Activated CD8-positive, alpha-beta memory T cell treated with anti-CD3 and anti-CD28 coated beads, Interleukin-2, amount 10 ng/mL, durations not matched to agents 7 days and 5 days (primary cell): ENCODE measurements at regions not wholly inside any gene's neighbourhood (a gene's known extent, or its start where the extent isn't known, plus 50 kb on each side); places are given as distances from the start of the nearest gene placed in this dataset.
"Not testable (repeated sequence)": the region's sequence is repeated elsewhere in the genome, so short reads cannot be mapped to it uniquely, and the experiment has no call there.

Experiments
- ATAC-seq: fragments of 150-1000 bp; cut with Tn5 transposase; one replicate; pipeline ENCODE4 v1.10.0; 2021; ENCODE audit warnings: moderate library complexity
- CTCF ChIA-PET: fragments of 350-600 bp; sonication (Branson Sonifier 250); formaldehyde crosslinking; loops from one replicate; lab custom pipeline; 2021; ENCODE audit warnings: antibody characterized with exemption; lab: Charles Lee
- DNase-seq: peaks from one replicate; pipeline ENCODE4 v3.0.0-alpha.2; 2020
- H3K27ac Mint-ChIP-seq: one replicate; pipeline ENCODE4 v1.8.0; 2021; ENCODE audit warnings: mild to moderate bottlenecking, mixed read lengths
- H3K27me3 Mint-ChIP-seq: one replicate; pipeline ENCODE4 v1.8.0; 2021; ENCODE audit warnings: mixed read lengths
- H3K36me3 Mint-ChIP-seq: one replicate; pipeline ENCODE4 v1.8.0; 2021; ENCODE audit warnings: mild to moderate bottlenecking, mixed read lengths
- H3K4me1 Mint-ChIP-seq: one replicate; pipeline ENCODE4 v1.8.0; 2021; ENCODE audit warnings: mixed read lengths
- H3K4me3 Mint-ChIP-seq: one replicate; pipeline ENCODE4 v1.8.0; 2021; ENCODE audit warnings: mild to moderate bottlenecking, moderate library complexity, mixed read lengths
- H3K9me3 Mint-ChIP-seq: one replicate; pipeline ENCODE4 v1.8.0; 2022; ENCODE audit warnings: low read depth, mixed read lengths

DNA sequence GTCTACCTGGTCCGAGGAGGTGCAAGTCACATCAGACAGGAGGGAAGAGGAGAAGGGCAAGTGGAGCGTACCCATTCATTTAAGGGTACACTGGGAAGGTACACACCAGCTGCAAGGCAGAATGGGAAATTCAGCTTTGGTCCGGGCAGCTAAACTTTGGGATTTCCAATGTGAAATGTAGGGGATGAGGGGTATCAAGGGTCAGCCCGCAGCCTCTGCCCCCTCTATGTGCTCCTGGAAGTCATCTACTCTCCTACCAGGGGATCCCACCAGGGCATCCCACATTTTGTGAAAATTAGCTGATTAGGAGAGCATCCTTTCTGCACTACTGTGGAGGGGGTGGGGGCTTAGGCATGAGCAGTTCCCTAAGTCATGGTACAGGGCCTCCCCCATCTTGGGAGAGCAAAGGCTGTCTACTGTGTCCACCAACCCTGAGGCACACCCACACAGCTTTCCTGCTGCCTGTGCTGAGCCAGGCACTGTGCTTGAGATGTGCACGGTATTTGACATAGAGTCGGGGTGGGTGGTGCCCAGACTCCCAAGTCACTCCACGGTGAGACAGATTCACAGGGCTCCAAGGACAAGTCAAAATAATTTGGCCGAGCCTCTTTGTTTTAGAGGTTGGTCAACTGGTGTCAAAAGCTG is 189.1 kb upstream of the SULF2 start:
- H3K36me3 Mint-ChIP-seq, result no peaks in the 10 kb centered on the region
- H3K4me1 Mint-ChIP-seq, result no peaks in the 10 kb centered on the region
- H3K9me3 Mint-ChIP-seq, result no peaks in the 10 kb centered on the region
- ATAC-seq (no peak), DNase-seq (no peak)
- peaks cover 10% of the 10 kb centered on the region for H3K27me3 Mint-ChIP-seq
- H3K4me3 Mint-ChIP-seq, result no peak overlapping the region
- no peak overlapping the region for H3K27ac Mint-ChIP-seq
- CTCF ChIA-PET, result no interaction called here

DNA sequence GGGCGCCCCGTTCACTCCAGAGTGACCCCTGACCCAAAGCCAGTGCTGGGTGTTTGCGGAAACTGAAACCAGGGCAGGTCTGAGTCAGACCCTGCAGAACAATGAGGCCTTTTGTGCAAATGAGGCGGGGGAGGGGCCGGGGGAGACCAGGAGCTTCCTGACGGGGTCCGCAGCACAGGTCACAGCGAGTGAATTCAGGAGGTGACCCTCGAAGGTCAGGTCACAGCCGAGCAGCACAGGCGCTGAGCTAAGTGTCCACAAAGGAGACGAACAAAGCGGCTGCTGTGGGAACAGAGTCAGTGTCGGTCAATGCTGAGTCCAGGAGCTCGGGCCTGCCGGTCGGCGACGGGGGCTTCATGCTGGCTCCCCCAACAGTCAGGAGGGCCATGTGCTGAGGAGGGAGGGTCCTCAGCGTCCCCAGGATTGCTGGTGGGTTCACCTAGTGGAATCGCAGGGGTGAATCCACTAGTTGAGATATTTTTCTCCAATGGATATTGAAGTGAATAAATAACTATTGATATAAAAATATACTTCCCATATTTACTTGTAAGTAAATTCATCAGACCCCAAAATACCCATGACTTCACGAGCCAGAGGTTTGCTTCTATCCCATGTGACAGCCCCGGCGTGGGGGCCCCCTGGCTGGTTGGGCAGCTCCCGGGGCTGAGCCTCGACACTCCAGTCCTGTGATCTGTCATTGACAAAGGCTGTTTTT is 188.4 kb upstream of the SULF2 start:
- no peak overlapping the region for H3K4me3 Mint-ChIP-seq
- H3K36me3 Mint-ChIP-seq, result no peaks in the 10 kb centered on the region
- CTCF ChIA-PET, result no interaction called here
- no peak for ATAC-seq
- H3K27ac Mint-ChIP-seq, result no peak overlapping the region
- peaks cover 6% of the 10 kb centered on the region for H3K27me3 Mint-ChIP-seq
- no peaks in the 10 kb centered on the region for H3K4me1 Mint-ChIP-seq
- no peaks in the 10 kb centered on the region for H3K9me3 Mint-ChIP-seq
- DNase-seq, result no peak

DNA sequence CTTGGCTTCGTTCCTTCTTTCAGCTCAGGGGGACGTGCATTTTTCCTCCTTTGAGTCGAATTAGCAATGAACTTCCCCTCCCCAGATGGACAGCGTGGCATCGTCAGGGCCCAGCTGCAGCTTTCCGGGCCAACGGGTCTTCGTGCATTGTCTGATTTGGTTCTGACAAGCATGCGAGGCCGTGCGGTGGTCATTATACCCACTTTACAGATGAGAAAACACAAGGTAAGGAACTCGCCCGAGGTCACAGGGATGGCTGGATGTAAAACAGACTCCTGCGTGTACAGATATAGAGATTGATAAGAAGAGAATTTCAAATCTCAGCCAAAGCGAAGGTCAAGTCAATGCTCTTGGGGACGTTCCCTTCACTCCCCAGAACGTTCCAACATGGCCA is 187.6 kb upstream of the SULF2 start:
- Mint-ChIP-seq H3K36me3 (no peaks in the 10 kb centered on the region), H3K27me3 (peaks cover 6% of the 10 kb centered on the region), H3K9me3 (no peaks in the 10 kb centered on the region), H3K4me1 (no peaks in the 10 kb centered on the region), H3K27ac (no peak overlapping the region), H3K4me3 (no peak overlapping the region)
- ATAC-seq (no peak), DNase-seq (no peak)
- CTCF ChIA-PET, result no interaction called here

DNA sequence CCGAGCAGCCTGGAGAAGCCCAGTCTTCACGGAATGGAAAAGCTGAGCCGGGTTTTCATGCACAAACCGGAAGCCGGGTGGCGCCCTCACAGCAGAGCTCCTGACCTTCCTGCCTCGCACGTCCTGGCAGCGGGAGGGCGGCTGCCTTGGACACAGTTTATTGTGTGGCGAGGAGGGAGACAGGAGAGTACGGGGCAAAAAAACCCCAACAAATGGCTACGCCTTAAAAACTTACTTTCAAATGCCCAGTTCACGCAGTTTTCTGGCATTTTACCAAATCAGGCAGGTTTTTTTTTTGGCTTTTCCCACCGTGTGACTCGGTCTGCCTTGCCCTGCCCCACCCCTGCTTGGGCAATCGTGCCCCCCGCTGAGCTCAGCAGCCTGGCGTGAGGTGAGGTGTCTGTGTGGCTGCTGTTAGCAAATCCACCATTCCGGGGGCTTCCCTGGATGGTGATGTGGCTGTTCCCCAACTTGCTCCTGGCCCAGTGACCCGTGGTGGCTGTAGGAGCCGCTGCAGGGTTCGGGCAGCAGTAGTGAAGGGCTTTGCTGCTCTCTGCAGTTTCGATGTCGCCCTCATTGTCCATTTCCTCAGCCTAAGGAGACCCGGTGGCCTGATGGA is 187.1 kb upstream of the SULF2 start:
- H3K27me3 Mint-ChIP-seq, H3K9me3 Mint-ChIP-seq, H3K27ac Mint-ChIP-seq, DNase-seq, H3K4me1 Mint-ChIP-seq, H3K36me3 Mint-ChIP-seq, H3K4me3 Mint-ChIP-seq, CTCF ChIA-PET, ATAC-seq: not testable (repeated sequence)

DNA sequence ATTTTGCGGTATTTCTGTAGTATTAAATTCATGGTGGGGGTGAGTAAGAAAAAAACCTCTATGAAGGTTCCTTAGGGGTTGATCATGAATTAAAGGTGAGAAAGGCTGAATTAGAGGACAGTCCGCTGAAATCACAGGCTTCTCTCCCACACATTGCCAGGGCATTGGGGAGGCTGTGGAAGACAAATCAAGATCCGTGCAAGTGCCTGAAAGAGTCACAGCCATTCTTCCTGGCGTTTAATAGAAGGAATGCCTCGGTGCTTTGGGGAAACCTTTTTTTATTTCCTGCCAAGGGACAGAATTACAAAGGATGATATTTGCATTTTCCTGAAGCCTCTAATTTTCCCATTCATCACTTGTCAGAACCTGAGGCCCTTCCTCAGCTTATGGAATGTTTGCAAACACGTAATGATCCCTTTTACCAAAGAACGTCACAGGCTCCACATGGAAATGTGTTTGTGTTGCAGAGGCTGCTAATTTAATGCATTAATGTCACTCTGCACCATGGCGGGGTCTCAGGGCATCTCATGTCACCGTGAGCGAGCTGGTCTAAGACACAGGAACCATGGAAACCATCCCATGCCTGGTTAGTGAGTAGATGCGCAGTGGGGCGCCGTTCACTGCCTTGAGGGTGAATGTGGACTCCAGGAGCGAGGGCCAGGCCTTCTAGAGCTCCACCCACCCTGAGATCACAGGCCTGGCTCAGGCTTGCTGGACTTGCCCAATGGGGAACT is 185.9 kb upstream of the SULF2 start:
- H3K27me3 Mint-ChIP-seq, result no peaks in the 10 kb centered on the region
- no peaks in the 10 kb centered on the region for H3K9me3 Mint-ChIP-seq
- H3K4me1 Mint-ChIP-seq, result no peaks in the 10 kb centered on the region
- no peaks in the 10 kb centered on the region for H3K36me3 Mint-ChIP-seq
- DNase-seq (no peak), ATAC-seq (no peak)
- H3K4me3 Mint-ChIP-seq, result no peak overlapping the region
- no peak overlapping the region for H3K27ac Mint-ChIP-seq
- CTCF ChIA-PET, result no interaction called here

DNA sequence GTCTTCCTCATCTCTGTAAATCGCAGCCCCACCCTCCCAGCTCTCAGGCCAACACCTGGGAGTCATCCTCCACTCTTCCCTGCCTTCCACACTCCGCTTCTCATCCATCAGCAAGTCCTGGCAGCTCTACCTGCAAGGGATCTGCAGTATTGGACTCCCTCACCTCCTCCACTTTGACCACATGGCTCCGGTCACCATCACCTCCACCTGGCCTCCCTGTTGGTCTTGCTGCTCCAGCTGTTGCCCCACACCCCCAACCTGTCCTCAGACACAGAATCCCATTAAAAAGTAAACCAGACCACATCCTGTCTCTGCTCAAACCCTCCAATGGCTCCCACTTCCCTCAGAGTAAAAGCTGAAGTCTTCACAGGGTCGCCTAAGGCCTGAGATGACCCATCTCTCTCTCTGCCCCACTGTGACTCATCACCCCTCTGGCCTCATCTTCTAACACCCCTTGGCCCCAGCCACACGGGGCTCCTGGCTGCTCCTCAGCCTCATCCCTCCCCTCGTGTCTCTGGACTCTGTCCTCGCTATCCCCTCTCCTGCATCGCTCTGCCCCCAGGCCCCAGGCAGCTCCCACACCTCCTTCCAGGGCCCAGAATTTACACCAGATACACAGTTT is 185.1 kb upstream of the SULF2 start:
- no peak for DNase-seq
- Mint-ChIP-seq H3K27ac (no peak overlapping the region), H3K27me3 (no peaks in the 10 kb centered on the region), H3K9me3 (no peaks in the 10 kb centered on the region), H3K4me1 (no peaks in the 10 kb centered on the region), H3K4me3 (no peak overlapping the region), H3K36me3 (no peaks in the 10 kb centered on the region)
- CTCF ChIA-PET, result no interaction called here
- no peak for ATAC-seq

DNA sequence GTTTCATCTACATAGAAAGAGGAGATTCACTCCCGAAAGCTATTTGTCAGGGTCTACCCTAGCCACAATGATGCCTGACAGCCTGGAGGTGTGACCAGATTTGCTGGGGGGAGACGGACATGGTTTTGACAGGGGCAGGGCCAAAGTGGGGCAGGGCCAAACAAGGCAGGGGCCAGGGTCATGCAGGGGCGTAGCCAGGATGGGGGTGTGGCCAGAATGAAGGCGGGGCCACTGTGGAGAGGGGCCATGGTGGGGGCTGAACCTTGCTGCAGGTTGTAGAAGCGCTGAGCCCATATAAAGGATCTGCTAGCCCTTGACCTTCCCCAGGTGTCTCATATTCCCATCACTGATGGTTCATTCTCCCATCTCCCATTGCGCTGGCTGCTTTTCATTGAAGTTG is 184.1 kb upstream of the SULF2 start:
- Mint-ChIP-seq H3K27me3 (no peaks in the 10 kb centered on the region), H3K9me3 (no peaks in the 10 kb centered on the region), H3K36me3 (no peaks in the 10 kb centered on the region), H3K27ac (no peak overlapping the region), H3K4me1 (no peaks in the 10 kb centered on the region), H3K4me3 (no peak overlapping the region)
- ATAC-seq (no peak), DNase-seq (no peak)
- CTCF ChIA-PET, result no interaction called here

DNA sequence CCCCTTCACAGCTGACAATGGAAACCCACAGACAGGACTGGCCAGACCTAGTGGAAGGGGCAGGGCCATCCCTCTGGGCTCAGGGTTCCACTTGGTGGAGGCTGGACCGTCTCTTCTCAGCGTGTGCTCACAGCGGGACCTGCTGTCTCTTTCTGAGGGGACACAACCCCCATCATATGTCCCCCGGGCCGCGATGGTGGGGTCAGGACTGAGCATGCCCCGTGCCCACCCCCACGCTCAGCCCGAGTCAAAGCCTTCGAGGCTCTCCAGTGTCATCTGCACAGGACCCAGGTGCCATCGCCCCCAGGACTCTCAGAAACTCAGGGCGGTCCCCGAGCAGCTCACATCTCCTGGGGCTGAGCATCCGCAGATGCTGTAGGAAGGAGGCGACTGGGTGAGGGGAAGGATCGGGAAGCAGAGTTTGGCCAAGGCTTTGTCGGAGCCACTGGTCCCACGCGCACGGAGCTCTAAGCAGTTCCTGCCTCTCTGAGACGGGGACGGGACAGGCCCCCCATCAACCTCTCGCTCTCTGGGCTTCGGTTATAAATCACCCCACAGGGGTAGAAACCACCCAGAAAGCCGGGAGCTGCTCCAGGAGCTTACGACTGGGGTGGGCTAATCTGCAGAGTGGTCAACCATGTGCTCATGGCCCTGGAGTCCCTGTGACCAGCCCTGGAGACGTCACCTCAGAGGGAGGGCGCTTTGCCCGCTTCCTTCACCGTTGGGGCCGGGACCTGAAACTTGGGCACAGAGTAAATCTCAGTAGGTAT is 183.4 kb upstream of the SULF2 start:
- H3K27me3 Mint-ChIP-seq, result no peaks in the 10 kb centered on the region
- CTCF ChIA-PET, result no interaction called here
- no peaks in the 10 kb centered on the region for H3K36me3 Mint-ChIP-seq
- no peaks in the 10 kb centered on the region for H3K4me1 Mint-ChIP-seq
- H3K4me3 Mint-ChIP-seq, result no peak overlapping the region
- H3K27ac Mint-ChIP-seq, result no peak overlapping the region
- DNase-seq (no peak), ATAC-seq (no peak)
- H3K9me3 Mint-ChIP-seq, result no peaks in the 10 kb centered on the region

DNA sequence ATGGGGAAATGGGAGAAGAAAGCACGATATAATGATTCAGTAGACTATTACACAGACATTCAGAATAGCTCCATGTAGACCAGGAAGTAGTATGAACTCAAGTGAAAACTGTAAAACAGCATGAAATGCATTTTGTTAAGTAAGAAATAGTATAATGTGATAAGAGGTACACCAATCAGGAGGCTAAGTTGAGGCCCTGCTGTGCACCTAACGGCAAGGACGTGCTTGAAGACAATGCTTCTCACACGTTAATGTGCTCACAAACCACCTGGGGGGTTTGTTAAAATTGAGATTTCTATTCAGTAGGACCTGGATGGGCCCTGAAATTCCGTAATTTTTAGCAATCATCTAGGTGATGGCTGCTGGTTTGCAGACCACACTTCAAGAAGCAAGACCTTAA is 178.9 kb upstream of the SULF2 start:
- DNase-seq (no peak), ATAC-seq (no peak)
- Mint-ChIP-seq H3K36me3 (no peaks in the 10 kb centered on the region), H3K4me3 (no peak overlapping the region), H3K9me3 (no peaks in the 10 kb centered on the region), H3K4me1 (no peaks in the 10 kb centered on the region), H3K27me3 (peaks cover 5% of the 10 kb centered on the region), H3K27ac (no peak overlapping the region)
- CTCF ChIA-PET, result no interaction called here

DNA sequence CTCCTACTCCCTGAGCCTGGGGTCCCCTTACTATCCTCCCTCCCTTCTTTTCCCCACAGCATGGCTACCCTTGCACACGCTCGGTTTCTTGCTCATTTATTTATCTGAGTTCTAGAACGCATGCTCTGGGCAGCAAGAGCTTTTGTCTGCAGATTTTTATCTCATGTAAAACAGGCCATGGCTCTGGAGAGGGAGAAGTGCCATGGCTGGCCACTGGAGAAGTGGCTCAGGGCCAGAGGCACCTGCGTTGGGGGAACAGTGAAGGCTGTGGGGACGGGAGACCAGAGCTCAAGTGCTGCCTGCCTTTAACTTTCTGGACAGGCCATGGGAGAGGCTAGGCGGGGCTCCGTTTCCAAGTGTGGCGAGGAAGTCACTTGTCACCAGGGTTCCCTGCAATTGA is 177.7 kb upstream of the SULF2 start:
- no peaks in the 10 kb centered on the region for H3K36me3 Mint-ChIP-seq
- H3K4me1 Mint-ChIP-seq, result no peaks in the 10 kb centered on the region

DNA sequence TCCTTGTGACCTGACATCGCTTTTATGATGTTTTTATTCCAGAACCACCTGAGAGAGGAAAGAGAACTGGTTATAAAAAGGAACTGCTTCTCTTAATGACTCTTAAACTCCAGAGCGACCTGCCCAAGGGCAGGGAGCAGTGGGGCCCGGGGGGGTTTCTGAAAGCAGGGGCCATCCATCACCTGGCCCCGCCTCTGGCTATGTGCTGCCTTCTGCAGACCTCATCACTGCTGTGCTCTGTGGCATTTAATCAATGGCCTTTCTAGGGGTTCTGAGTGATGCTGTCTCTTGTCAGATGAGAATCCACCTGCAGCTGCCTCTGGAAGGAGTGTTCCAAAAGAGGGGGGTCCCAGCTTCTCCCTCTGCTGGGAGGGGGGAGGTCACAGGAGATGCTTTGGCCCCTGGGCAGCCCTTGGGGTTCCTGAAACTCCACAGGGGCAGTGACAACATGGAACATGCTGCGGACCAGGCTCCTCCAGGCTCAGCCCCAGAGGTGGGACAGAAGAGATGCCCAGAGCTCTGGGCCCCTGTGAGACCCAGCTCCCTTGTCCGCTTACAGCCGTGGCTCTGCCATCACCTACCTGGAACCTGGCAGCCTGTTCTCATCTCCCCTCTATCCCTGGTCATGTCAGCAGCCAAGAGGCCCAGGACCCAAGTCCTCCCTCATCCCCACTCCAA is 177.1 kb upstream of the SULF2 start:
- peaks cover 5% of the 10 kb centered on the region for H3K27me3 Mint-ChIP-seq
- CTCF ChIA-PET, result no interaction called here
- DNase-seq, result no peak
- no peak for ATAC-seq
- H3K9me3 Mint-ChIP-seq, result no peaks in the 10 kb centered on the region
- H3K27ac Mint-ChIP-seq, result no peak overlapping the region
- no peak overlapping the region for H3K4me3 Mint-ChIP-seq
- H3K4me1 Mint-ChIP-seq, result no peaks in the 10 kb centered on the region
- H3K36me3 Mint-ChIP-seq, result no peaks in the 10 kb centered on the region

More for the DNA sequence above, 177.7 kb upstream of the SULF2 start:
- CTCF ChIA-PET, result no interaction called here
- DNase-seq (no peak), ATAC-seq (no peak)
- H3K27ac Mint-ChIP-seq, result no peak overlapping the region
- H3K9me3 Mint-ChIP-seq, result no peaks in the 10 kb centered on the region
- H3K27me3 Mint-ChIP-seq, result peaks cover 5% of the 10 kb centered on the region
- H3K4me3 Mint-ChIP-seq, result no peak overlapping the region

DNA sequence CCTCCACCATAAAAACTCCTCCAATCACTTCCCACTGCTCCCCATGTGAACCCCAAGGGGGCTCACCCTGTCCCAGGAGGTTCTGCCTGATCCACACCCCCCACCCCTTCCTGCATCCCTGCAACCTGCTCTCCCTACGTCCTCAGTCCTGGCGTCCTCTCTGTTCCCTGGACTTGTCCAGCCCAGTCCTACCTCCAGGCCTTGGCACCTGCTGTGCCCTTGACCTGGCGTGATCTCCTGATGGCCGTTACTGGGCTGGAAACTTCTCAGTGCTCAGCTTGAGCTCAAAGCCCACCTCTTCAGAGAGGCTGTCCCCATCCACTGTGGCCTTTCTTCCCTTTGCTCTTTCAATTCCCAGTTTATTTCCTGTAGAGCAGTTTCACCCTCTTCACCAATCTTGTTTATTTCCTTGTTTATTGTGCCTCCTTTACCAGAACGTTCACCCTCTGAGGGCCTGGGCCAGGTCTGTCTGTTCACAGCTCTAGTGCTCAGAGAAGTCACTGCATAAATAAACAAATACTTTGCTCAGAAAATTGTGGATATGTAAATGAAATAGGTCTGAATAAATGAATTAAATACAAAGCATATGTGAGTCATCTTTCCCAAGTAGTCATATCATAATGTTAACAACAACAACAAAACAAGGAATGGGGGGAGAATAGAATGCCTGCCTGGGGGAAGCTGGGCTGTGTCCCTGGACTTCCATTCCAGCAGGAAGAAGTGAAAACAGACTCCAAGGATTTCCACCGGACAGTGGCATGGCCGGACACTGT is 175.7 kb upstream of the SULF2 start:
- ATAC-seq, result no peak
- no peak overlapping the region for H3K27ac Mint-ChIP-seq
- no peaks in the 10 kb centered on the region for H3K4me1 Mint-ChIP-seq
- no peaks in the 10 kb centered on the region for H3K36me3 Mint-ChIP-seq
- DNase-seq, result no peak
- no peaks in the 10 kb centered on the region for H3K9me3 Mint-ChIP-seq
- no peak overlapping the region for H3K4me3 Mint-ChIP-seq
- H3K27me3 Mint-ChIP-seq, result peaks cover 5% of the 10 kb centered on the region
- CTCF ChIA-PET, result no interaction called here
